ENCODE measurements at regions not wholly inside any gene's neighbourhood (a gene's known extent, or its start where the extent isn't known, plus 50 kb on each side); places are given as distances from the start of the nearest gene placed in this dataset.

DNA sequence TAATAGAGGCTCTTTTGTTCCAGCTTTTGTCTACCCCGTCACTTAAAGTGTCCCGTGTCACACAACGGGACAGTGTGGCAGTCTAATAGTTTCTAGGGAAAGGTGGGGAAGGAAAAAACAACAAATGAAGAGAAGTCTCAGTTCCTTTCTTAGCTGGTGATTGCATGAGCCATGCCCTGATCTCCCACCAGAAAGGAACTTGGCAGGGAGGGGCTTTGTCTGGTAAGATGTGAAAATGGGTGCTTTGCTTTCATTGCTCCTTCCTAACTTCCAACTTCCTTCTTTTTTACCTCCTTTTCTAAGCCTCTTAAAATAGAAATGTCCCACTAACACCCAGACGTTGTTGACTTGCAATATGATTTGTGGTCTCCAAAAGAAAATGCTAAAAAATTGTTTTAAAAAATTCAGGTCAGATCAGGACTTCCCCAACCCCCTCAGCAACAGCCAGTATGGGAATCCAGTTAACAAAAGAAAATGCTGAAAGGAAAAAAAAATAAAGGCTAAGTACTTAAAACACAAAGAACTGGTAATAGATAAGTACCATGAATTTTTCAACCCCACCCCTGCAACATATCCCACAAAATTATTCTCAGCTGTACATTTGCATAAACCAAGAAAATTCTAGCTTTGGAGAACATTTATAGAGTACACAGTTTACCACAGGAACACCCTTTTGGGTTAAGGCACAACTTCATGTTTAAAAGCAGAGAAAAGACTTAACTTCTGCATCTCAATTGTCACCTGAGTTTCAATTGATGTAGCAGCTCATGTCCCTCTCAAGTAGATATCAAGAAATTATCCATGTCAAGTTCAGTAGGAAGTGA, 106.2 kb downstream of the NIBAN1 start:
- ATAC-seq (no peak), DNase-seq (ENCODE audit: low read depth, low spot score) (no peak)
- Histone ChIP-seq H4K20me1 (ENCODE audit: insufficient read depth) (no peaks in the 10 kb centered on the region), H3K9me3 (ENCODE audit: control insufficient read depth in 1 of 2, insufficient read depth in 1 of 2, low read depth in 1 of 2, low read length in 2 of 2) (no peaks in the 10 kb centered on the region), H3K27ac (ENCODE audit: low read depth, low read length) (no peak overlapping the region), H3K79me2 (ENCODE audit: insufficient read depth, low read length) (no peaks in the 10 kb centered on the region), H3K9me2 (ENCODE audit: insufficient read depth) (no peaks in the 10 kb centered on the region), H2AFZ (ENCODE audit: low read depth, low read length, poor library complexity, severe bottlenecking) (no peak overlapping the region), H3K36me3 (ENCODE audit: control insufficient read depth in 1 of 2, insufficient read depth in 2 of 2, low read length in 2 of 2) (no peaks in the 10 kb centered on the region), H3K9ac (ENCODE audit: low read length) (no peak overlapping the region), H3K4me3 (replicated peaks in 1 of 2; ENCODE audit: low read depth in 1 of 2, low read length in 2 of 2) (no peak overlapping the region), H3K27me3 (ENCODE audit: insufficient read depth, low read length) (no peaks in the 10 kb centered on the region), H3K4me2 (ENCODE audit: low read length) (no peak overlapping the region), H3K4me1 (ENCODE audit: control insufficient read depth in 1 of 2, insufficient read depth in 2 of 2, low read length in 2 of 2) (no peaks in the 10 kb centered on the region)
- no peak for TF ChIP-seq SIN3A (IDR thresholded peaks at IDR 0.05; ENCODE audit: low read depth)
- no peak for TF ChIP-seq EGR1 (IDR thresholded peaks at IDR 0.05; ENCODE audit: low read depth)
- TF ChIP-seq JUND (IDR thresholded peaks at IDR 0.05): no peak
- no peak for TF ChIP-seq EZH2phosphoT487 (IDR thresholded peaks at IDR 0.05; ENCODE audit: borderline replicate concordance)
- no peak for TF ChIP-seq ZNF274 (IDR thresholded peaks at IDR 0.05; ENCODE audit: low read depth, low read length)
- TF ChIP-seq RAD21 (IDR thresholded peaks at IDR 0.05; ENCODE audit: low read depth): no peak
- TF ChIP-seq EZH2 (IDR thresholded peaks at IDR 0.05): no peak
- TF ChIP-seq CEBPB (IDR thresholded peaks at IDR 0.05; ENCODE audit: low read depth): no peak
- RAD21 ChIA-PET (ENCODE audit: low non-redundant PET in 1 of 2, low total read pairs in 2 of 2, uncharacterized antibody in 2 of 2, unreplicated experiment in 2 of 2): no interaction called here
- intact Hi-C loops (cut with micrococcal nuclease): no loop called here
- BruUV-seq (replicated peaks): no TSS peak
- CTCF ChIA-PET: no interaction called here
- POLR2A ChIA-PET: no interaction called here

DNA sequence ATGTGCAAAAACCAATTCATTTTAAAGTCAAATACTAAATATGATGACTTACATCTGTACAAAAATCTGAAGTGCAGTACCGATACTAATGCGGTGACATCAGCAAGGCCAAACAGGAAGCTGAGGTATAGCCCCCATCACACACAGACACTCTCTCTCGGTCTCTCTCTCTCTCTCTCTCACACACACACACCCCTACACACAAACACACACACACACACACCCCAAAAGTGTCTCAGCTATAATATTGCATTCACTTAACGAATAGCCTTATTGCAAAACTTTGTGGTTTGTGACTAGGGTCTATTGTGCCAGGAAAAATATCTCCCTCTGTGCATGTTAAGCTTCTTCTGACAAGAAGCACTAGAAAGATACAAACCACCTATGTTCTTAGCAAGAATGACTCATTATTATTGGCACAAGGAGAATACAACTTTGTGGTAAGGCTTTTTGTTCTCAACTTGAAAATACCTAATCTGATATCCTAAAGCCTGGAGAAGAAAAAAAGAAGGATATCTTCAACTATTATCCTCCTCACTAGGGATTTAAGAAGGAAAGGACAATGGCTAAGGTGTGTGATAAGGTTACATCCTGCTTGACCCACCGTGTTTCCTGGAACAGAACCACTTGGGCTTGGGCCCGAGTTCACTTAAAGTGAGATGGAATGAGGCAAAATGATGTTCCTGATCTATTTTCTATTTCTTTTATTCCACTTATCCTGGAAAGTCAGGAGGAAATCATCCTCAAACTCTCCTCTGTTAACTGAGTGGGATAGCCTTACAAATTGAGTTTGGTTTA, 107.1 kb downstream of the NIBAN1 start:
- ChIA-PET RAD21 (ENCODE audit: low non-redundant PET in 1 of 2, low total read pairs in 2 of 2, uncharacterized antibody in 2 of 2, unreplicated experiment in 2 of 2) (no interaction called here), CTCF (no interaction called here), POLR2A (no interaction called here)
- Histone ChIP-seq H3K9ac (ENCODE audit: low read length) (no peak overlapping the region), H3K9me3 (ENCODE audit: control insufficient read depth in 1 of 2, insufficient read depth in 1 of 2, low read depth in 1 of 2, low read length in 2 of 2) (no peaks in the 10 kb centered on the region), H3K9me2 (ENCODE audit: insufficient read depth) (no peaks in the 10 kb centered on the region), H3K4me3 (replicated peaks in 1 of 2; ENCODE audit: low read depth in 1 of 2, low read length in 2 of 2) (no peak overlapping the region), H3K27me3 (ENCODE audit: insufficient read depth, low read length) (0 out of 2 replicates have a peak, but pooled peaks cover under 1% of the 10 kb centered on the region), H3K27ac (ENCODE audit: low read depth, low read length) (no peak overlapping the region), H3K4me2 (ENCODE audit: low read length) (no peak overlapping the region), H3K36me3 (ENCODE audit: control insufficient read depth in 1 of 2, insufficient read depth in 2 of 2, low read length in 2 of 2) (no peaks in the 10 kb centered on the region), H3K4me1 (ENCODE audit: control insufficient read depth in 1 of 2, insufficient read depth in 2 of 2, low read length in 2 of 2) (no peaks in the 10 kb centered on the region), H3K79me2 (ENCODE audit: insufficient read depth, low read length) (no peaks in the 10 kb centered on the region), H2AFZ (ENCODE audit: low read depth, low read length, poor library complexity, severe bottlenecking) (no peak overlapping the region), H4K20me1 (ENCODE audit: insufficient read depth) (no peaks in the 10 kb centered on the region)
- ATAC-seq: no peak
- BruUV-seq (replicated peaks): no TSS peak
- no peak for DNase-seq (ENCODE audit: low read depth, low spot score)
- intact Hi-C loops (cut with micrococcal nuclease): no loop called here
- TF ChIP-seq SRF (IDR thresholded peaks at IDR 0.05; ENCODE audit: low read depth) (no peak), TCF7L2 (IDR thresholded peaks at IDR 0.05; ENCODE audit: borderline replicate concordance, extremely low read depth, insufficient read depth, insufficient read length) (no peak), RAD21 (IDR thresholded peaks at IDR 0.05; ENCODE audit: low read depth) (no peak), EZH2phosphoT487 (IDR thresholded peaks at IDR 0.05; ENCODE audit: borderline replicate concordance) (no peak), JUND (IDR thresholded peaks at IDR 0.05) (no peak), EZH2 (IDR thresholded peaks at IDR 0.05) (no peak), ELF1 (IDR thresholded peaks at IDR 0.05; ENCODE audit: borderline replicate concordance, low read depth) (no peak), EGR1 (IDR thresholded peaks at IDR 0.05; ENCODE audit: low read depth) (no peak), POLR2AphosphoS5 (IDR thresholded peaks at IDR 0.05; ENCODE audit: low read depth, low read length) (no peak), POLR2A (IDR thresholded peaks at IDR 0.05; ENCODE audit: borderline replicate concordance, extremely low read depth, insufficient read depth, insufficient read length) (no peak), SP1 (IDR thresholded peaks at IDR 0.05; ENCODE audit: low read depth) (no peak), ZFX (IDR thresholded peaks at IDR 0.05) (no peak), CBX3 (IDR thresholded peaks at IDR 0.05; ENCODE audit: low read depth) (no peak), ZNF274 (IDR thresholded peaks at IDR 0.05; ENCODE audit: low read depth, low read length) (no peak)
- TF ChIP-seq, protein P1, sequence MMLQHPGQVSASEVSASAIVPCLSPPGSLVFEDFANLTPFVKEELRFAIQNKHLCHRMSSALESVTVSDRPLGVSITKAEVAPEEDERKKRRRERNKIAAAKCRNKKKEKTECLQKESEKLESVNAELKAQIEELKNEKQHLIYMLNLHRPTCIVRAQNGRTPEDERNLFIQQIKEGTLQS (IDR thresholded peaks at IDR 0.05): no peak
- TF ChIP-seq, protein P2, sequence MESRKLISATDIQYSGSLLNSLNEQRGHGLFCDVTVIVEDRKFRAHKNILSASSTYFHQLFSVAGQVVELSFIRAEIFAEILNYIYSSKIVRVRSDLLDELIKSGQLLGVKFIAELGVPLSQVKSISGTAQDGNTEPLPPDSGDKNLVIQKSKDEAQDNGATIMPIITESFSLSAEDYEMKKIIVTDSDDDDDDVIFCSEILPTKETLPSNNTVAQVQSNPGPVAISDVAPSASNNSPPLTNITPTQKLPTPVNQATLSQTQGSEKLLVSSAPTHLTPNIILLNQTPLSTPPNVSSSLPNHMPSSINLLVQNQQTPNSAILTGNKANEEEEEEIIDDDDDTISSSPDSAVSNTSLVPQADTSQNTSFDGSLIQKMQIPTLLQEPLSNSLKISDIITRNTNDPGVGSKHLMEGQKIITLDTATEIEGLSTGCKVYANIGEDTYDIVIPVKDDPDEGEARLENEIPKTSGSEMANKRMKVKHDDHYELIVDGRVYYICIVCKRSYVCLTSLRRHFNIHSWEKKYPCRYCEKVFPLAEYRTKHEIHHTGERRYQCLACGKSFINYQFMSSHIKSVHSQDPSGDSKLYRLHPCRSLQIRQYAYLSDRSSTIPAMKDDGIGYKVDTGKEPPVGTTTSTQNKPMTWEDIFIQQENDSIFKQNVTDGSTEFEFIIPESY (IDR thresholded peaks at IDR 0.05; ENCODE audit: extremely low read depth, insufficient replicate concordance, low read length): no peak
